Vagina (tissue), 2 donors: ENCODE measurements at regions not wholly inside any gene's neighbourhood (a gene's known extent, or its start where the extent isn't known, plus 50 kb on each side); places are given as distances from the start of the nearest gene placed in this dataset.

Source experiments
- POLR2A ChIP-seq, 2 donors: fragments of 450-650 bp; IDR thresholded peaks; one replicate each; pipeline ENCODE4 v1.6.1; 2017; ENCODE audit warnings: antibody characterized with exemption in 2 of 2, mild to moderate bottlenecking in 2 of 2, moderate library complexity in 2 of 2
- POLR2AphosphoS5 ChIP-seq, 2 donors: sonication (generic); formaldehyde crosslinking; IDR thresholded peaks; one replicate each; pipeline ENCODE4 v1.9.0; 2017; ENCODE audit warnings: antibody characterized with exemption in 2 of 2, mild to moderate bottlenecking in 2 of 2, low read depth in 1 of 2; ENCODE audit not compliant: insufficient read depth in 1 of 2
- TF ChIP-seq, protein P1 (sequence below), 3 experiments: fragments of 450-650 bp in 2 of 3; fragments of 200-600 bp in 1 of 3; sonication (generic) in 1 of 3; IDR thresholded peaks; one replicate each; pipeline ENCODE4 v1.5.1; 2017 to 2019; ENCODE audit warnings: antibody characterized with exemption in 3 of 3, mild to moderate bottlenecking in 2 of 3, moderate library complexity in 2 of 3

DNA sequence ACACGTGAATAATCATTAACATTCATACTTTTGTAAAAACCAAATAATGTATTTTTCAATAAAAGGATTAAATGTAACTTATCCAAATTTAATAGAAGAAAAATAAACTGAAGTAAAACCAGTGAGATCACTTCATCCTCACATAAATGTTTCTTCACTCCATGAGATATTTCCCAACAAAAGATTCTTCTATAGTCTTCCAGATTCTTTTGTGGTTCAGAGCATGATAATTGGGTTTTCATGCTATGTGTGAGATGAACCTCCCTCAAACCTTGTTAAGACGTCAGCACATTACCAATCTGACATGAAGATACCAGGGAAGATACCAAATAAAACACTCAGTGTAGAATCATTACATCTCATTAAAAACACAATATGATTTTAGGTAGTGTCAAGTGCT lies 62.9 kb upstream of the OXGR1 start:
- TF ChIP-seq, protein P1, sequence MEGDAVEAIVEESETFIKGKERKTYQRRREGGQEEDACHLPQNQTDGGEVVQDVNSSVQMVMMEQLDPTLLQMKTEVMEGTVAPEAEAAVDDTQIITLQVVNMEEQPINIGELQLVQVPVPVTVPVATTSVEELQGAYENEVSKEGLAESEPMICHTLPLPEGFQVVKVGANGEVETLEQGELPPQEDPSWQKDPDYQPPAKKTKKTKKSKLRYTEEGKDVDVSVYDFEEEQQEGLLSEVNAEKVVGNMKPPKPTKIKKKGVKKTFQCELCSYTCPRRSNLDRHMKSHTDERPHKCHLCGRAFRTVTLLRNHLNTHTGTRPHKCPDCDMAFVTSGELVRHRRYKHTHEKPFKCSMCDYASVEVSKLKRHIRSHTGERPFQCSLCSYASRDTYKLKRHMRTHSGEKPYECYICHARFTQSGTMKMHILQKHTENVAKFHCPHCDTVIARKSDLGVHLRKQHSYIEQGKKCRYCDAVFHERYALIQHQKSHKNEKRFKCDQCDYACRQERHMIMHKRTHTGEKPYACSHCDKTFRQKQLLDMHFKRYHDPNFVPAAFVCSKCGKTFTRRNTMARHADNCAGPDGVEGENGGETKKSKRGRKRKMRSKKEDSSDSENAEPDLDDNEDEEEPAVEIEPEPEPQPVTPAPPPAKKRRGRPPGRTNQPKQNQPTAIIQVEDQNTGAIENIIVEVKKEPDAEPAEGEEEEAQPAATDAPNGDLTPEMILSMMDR (IDR thresholded peaks at IDR 0.05), result no peak
- no peak for TF ChIP-seq POLR2A (IDR thresholded peaks at IDR 0.05)
- no peak for TF ChIP-seq POLR2AphosphoS5 (IDR thresholded peaks at IDR 0.05; ENCODE audit: insufficient read depth in 1 of 2, low read depth in 1 of 2)
